ENCODE measurements at regions not wholly inside any gene's neighbourhood (a gene's known extent, or its start where the extent isn't known, plus 50 kb on each side); places are given as distances from the start of the nearest gene placed in this dataset.

DNA sequence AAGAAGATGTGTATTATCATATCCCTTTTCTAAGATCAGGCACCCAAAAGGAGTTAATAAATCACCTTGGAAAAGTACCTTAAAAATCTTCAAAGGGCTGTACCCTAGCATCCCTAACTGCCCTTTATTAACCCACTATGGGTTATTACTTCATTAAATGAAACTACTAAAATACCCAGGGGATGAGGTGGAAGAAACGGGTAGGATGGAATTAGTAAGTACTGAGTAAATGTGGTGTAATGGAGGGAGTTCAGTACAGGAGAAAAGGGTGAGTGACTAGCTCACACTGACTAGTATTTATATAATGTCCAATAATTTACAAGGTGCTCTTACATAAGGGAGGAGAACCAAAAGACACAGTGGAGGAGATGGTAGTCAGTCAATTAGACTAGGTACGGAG is 51.0 kb upstream of the RASGEF1B start:
- DNase-seq, result no peak

DNA sequence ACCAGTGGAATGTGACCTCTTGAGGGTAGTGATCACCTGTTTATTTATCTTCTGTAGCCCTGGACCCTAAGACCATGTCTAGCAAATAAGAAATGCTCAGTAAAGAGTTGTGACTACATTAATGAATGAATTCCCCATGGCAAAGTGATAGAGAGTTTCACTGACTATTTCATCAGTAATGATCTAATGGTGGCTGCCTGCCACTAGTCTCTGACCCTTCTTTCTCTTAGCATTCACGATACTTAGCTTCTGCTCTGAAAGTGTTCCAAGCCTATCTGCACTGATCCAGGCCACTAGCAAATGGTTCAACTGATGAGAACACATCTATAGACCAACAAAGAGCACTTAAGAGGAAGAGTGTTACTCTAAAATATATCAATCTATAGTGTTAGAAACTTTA is 50.0 kb upstream of the RASGEF1B start:
- DNase-seq, result no peak

Data from NCI-H1417 treated with DMSO at 0.1 percent for 48 hours (cell line).